ENCODE measurements at regions not wholly inside any gene's neighbourhood (a gene's known extent, or its start where the extent isn't known, plus 50 kb on each side); places are given as distances from the start of the nearest gene placed in this dataset.

GRCh38 chr1:229028544-229028943, 242.4 kb upstream of the RAB4A start:
- TF ChIP-seq CTCF (IDR thresholded peaks at IDR 0.05 in 4 of 5, conservative IDR thresholded peaks at IDR 0.05 in 1 of 5): no peak
- TF ChIP-seq POLR2A (IDR thresholded peaks at IDR 0.05): no peak

Data from gastrocnemius medialis (tissue), 4 donors.